Activated T-cell treated with anti-CD3 and anti-CD28 coated beads for 4 hours (primary cell): ENCODE measurements at regions not wholly inside any gene's neighbourhood (a gene's known extent, or its start where the extent isn't known, plus 50 kb on each side); places are given as distances from the start of the nearest gene placed in this dataset.
"Not testable (repeated sequence)": the region's sequence is repeated elsewhere in the genome, so short reads cannot be mapped to it uniquely, and the experiment has no call there.

Experiments
- DNase-seq: peaks from one replicate; pipeline ENCODE4 v3.0.0-alpha.2; 2020

DNA sequence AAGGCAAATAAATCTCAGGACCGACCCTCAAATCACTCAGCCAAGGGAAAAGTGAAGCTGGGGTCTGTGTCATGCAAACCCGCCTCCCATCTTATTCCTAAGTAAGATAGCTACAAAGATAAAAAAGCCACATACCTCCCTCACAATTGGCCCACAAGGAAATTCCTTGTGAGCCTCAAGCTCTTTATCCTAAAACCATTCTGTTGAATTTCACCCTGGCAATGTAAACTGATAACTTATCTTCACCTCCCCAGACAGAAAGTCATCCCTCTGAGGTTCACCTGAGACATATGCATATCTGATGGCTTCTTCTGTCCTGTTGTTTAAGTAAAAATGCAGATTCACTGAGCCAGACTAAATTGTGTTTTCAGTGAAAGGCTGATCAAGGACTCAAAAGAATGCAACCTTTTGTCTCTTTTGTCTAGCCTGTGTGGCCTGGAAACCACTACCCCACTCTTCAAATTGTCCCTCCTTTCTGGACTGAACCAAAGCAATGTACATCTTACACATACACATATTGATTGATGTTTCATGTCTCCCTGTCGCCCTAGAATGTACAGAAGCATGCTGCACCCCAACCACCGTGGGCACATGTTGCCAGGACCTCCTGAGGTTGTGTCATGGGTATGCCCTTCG, 91.3 kb downstream of the MFAP3L start:
- no peak for DNase-seq

GRCh38 chr4:169933531-169933930, 92.7 kb downstream of the MFAP3L start:
- DNase-seq = no peak

GRCh38 chr4:169931964-169932363, 94.2 kb downstream of the MFAP3L start:
- DNase-seq = no peak

DNA sequence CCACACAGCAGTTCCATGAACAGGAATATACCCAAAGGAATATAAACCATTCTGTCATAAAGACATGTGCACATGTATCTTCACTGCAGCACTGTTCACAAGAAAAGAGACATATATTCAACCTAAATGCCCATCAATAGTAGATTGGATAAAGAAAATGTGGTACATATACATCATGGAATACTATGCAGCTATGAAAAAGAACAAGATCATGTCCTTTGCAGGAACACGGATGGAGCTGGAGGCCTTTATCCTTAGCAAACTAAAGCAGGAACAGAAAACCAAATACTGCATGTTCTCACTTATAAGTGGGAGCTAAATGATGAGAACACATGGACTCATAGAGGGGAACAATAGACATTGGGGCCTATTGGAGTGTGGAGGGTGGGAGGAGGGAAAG, 95.4 kb downstream of the MFAP3L start:
- not testable (repeated sequence) for DNase-seq

DNA sequence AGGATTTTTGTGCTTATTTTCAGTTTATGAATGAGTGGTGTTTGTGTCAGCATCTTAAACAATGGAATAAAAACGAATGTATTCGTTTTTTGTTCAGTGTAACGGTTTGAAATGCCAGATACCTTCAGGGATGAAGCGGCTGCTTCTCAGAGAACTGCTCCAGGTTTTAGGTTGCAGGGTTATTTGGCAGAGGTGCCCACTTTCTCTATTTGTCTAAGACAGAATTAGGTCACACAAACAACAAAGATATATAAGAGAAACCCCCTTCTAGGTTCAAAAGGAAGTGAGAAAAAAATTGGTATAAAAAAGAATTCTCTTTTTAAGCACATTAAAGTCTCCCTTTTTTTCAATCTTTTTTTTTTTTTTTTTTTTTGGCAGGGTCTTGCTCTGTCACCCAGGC, 98.9 kb downstream of the MFAP3L start:
- no peak for DNase-seq

DNA sequence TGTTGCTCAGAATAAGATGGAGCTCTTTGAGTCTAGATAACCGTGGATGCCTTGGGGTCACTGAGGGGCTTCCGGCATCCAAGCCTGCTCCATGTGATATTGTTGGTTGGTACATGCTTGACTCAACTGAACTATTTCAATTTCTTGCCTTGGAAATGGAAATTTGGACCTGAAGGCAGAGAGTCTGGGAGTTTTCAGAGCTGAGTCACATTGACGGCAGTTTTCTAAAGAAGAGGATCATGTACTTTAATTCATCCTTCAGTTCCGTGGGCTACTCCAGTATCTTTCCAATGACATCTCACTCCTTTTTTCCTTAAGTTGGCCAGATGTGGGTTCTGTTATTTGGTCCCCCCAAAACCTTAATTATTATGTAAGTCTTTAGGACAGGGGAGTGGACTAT, 100.5 kb downstream of the MFAP3L start:
- DNase-seq = no peak

DNA sequence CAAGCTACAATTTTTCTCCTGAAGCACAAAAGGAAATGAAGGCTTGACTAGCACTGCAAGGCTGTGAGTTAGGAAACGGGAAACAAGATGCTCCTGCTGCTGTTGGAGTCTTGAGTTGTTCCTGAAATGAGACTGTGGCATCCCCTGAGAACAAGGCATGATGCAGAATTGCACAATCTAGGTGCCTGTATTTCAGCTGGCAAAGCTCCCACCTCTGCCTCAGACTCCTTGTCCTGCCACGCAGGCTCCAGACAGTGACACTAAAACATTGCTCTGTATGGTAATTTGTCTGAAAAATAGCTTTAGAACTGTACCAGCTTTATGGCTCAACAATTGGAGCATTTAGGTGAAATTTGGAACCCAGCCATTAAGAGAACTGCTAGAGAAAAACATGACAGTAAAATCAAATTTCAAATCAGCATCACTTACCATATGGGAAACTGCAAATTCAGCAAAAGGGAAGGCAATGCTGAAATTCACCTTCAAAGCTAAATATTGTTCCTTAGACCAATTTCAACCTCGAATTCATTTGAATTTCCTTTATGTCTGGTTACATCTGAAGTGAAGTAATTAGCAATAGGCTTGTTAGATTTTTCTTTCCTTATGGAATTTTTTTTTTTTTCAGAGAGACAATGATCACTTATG, 103.4 kb downstream of the MFAP3L start:
- no peak for DNase-seq

- DNase-seq = no peak
These were observed 104.5 kb downstream of the MFAP3L start for GRCh38 chr4:169921732-169922131.

GRCh38 chr4:169921237-169921636, 105.0 kb downstream of the MFAP3L start:
- no peak for DNase-seq

GRCh38 chr4:169919194-169920124, 106.7 kb downstream of the MFAP3L start:
- DNase-seq = not testable (repeated sequence)

- no peak for DNase-seq
These were observed 110.7 kb downstream of the MFAP3L start for GRCh38 chr4:169915545-169915944.

GRCh38 chr4:169914866-169915265, 111.3 kb downstream of the MFAP3L start:
- DNase-seq = no peak

DNA sequence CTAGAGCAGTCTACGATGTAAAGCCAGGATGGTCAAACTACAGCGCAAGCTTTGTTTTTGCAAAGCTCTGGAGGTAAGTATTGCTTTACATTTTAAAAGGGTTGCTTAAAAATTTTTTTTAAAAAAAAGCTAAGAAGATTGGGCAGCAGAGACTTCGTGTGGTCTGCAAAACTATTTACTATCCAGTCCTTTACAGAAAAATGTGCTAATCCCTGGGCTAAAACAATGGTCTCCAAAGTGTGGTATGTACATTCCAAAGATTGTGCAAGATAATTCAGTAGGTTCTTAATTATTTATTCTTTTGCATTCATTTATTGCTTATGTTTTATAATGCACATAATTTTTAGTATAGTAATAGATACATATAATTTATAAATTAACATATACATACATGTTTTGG, 113.2 kb downstream of the MFAP3L start:
- no peak for DNase-seq

GRCh38 chr4:169909897-169910296, 116.3 kb downstream of the MFAP3L start:
- no peak for DNase-seq

- DNase-seq = no peak
These were observed 116.7 kb downstream of the MFAP3L start for GRCh38 chr4:169909479-169909878.

DNA sequence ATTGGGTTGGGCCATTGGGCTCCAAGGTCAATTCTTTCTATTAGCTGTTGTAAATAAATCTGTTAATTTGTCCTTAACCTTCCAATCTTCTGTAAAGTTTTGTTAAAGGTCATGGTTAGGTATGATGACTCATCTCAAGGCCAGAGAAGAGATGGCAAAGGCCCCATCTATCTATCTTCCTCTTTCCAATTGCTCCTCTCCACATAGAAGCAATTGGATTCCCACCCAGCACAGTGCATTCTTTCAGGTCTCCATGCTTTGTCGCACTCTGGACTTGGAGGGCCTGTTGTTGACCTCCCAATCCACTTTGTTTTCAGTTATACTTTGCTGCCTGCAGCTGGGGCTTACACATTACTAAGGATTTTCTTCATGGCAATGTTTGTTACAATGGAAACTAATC, 118.5 kb downstream of the MFAP3L start:
- DNase-seq = no peak

GRCh38 chr4:169906821-169907220, 119.4 kb downstream of the MFAP3L start:
- DNase-seq = no peak

DNA sequence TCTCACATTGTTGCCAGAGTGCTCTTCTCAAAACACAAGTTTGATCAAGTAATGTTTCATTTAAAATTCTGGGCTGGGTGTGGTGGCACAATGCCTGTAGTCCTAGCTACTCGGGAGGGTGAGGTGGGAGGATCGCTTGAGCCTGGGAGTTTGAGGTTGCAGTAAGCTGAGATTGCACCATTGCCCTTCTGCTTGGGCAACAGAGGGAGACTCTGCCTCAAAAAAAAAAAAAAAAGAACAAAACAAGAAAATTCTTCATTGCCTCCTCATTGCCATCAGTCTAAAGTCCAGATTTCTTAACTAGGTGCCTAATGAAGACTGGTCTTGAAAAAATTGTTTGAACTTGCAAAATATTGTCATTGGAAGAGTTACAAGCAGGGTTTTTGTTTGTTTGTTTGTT, 120.1 kb downstream of the MFAP3L start:
- no peak for DNase-seq

DNA sequence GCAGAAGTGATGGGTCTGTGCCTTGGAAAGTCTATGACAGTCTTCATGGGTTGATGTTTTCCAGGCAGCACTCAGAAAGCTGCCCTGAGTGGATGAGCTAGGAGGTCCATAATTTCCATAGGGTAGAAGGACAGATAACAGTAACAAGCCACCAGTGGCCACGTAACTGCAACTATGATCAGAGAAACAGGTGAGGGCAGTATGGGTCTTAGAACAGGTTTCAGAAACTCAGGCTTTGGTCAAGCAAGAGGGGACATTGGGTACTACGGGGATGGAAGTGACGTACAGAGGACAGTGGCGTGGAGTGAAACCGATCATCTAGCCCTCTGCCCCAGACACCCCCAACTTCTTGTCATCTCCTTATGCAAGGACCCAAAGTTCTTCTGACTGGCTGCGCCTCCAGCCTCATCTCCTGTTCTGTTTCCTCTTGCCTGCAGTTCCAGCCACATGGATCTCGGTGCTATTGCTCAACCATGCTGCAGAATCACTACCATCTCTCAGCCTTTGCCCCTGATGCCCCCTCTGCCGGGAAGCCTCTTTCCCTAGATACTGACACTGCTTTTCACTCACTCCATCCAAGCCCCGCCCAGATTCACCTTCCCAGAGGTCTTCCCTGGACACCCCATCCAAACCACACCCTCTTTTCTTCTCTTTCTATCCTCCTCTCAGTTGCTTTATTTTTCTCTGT, 123.4 kb downstream of the MFAP3L start:
- DNase-seq = no peak

- no peak for DNase-seq
These were observed 125.9 kb downstream of the MFAP3L start for GRCh38 chr4:169900241-169900845.

DNA sequence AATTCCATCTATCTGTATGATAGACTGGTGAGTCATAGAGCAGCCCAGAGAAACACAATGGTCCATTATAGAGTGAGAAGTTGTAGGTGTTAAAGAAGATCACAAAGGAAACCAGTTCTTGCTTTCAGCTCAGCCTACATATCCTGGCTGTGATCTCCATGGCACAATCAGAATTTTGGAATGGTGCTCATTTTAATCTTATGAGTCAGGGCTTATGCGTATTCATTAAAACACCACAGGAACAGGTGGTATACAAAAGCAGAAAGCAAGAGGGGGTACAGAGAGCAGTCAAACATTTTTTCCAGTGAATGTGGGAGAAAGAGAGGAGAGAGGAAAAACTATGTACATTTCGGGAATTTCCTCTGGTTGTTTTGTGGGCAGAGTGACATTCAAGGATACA, 126.9 kb downstream of the MFAP3L start:
- no peak for DNase-seq

GRCh38 chr4:169898095-169898494, 128.1 kb downstream of the MFAP3L start:
- no peak for DNase-seq

GRCh38 chr4:169894767-169895166, 131.4 kb downstream of the MFAP3L start:
- DNase-seq = not testable (repeated sequence)
